GM19351 (cell line): ENCODE measurements at regions not wholly inside any gene's neighbourhood (a gene's known extent, or its start where the extent isn't known, plus 50 kb on each side); places are given as distances from the start of the nearest gene placed in this dataset.

Experiments
- ATAC-seq: cut with Tn5 transposase; IDR thresholded peaks from one replicate; pipeline ENCODE4 v1.9.1; 2021; ENCODE audit warnings: mild to moderate bottlenecking, moderate library complexity; ENCODE audit not compliant: unreplicated experiment

DNA sequence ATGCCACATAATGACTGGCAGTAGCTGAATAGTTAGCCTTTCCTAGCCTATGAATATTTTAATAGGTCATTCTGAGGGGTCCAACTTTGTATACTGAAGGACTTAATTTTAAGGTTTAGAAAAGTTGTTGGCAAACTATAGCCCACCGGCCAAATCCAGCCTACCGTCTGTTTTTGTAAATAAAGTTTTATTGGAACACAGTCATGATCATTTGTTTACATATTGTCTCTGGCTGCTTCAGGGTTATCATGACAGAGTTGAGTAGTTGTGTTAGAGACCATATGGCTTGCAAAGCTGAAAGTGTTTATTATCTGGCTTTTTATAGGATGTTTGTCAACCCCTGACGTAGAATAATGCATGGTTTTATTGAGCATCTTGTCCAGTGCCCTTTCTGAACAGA is 73.4 kb downstream of the NTMT2 start:
- no peak for ATAC-seq

DNA sequence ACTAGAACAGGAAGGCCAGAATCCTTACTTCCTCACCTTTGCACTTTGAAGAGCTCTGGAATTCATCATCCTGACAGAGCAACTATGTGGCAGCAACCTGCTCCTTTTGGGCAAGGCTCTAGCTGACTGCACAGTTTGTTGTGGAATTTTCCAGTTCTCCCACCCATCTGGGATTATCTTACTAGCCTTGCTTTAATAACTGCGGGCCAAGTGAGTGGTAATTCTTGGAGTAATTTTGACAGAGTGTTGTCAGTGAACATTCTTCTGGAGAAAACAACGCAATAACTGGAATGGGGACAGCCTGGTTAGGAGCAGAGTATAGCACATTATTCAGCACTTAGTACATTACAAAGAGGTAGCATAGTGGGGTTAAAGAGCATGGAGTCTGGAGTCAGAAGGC is 75.3 kb downstream of the NTMT2 start:
- ATAC-seq: no peak

DNA sequence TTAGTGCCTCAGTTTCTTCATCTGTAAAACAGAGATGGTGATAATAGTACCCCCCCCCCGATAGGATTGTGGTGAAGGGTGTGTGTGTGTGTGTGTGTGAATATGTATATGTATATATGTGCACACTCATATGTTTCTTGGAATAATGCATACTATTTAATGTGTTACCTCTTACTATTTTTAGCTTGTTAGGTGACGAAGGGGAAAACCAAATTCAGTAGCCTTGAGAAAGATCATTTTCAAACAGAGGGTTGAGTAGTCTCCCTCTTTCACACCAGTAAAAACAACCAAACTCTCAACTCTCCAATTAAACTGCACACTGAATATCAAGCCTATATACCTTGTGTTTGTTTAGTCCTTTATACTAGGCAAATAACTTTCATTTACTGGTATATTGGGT is 75.7 kb downstream of the NTMT2 start:
- ATAC-seq: no peak

DNA sequence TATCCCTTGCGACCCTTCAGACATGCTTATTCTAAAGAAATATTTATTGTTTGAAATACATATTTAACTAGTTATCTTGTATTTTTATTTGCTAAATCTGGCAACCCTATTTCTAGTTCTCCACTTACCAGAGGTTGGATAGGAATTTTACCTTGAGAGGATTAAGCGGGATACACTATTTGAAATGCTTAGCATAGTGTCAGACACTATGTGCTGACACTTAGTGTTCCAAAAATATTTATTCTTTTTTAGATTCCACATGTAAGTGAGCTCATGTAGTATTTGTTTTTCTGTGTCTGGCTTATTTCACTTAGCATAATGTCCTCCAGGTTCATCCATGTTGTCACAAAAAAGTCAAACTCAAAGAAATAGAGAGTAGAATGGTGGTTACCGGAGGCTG is 78.7 kb downstream of the NTMT2 start:
- ATAC-seq: no peak

DNA sequence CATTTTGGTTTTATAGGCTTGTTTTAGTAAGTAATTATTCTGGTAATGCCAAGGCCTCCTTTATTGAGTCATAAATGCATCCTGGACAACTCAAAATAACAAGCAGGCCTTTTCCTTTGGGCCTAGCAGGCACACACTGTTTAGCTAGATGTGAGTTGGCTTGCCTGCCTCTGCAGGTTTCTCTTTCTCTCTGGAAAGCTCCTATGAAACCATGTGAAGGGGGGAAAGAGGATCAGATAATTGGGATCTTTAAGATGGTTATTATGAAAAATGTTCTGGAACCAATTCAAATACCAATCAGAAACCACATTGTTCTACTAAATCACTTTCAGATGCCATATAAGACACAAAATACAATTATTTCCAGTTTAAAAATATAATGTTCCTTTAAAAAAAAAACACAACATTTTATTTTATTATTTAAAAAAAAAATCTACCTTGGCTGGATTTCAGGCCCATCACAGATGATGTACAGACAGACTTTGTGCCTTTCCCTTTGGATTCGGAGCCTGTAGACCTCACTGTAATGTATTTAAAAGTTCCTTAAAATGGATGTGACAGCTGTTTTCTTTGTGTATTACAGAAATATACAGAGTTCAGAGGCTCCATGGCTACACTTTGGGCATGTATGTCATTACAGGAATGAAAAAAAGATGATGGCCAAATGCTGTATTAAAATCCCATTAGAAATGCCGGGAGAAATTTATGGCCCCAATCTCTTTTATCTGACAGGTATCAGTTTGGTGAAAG is 80.2 kb downstream of the NTMT2 start:
- ATAC-seq: no peak

DNA sequence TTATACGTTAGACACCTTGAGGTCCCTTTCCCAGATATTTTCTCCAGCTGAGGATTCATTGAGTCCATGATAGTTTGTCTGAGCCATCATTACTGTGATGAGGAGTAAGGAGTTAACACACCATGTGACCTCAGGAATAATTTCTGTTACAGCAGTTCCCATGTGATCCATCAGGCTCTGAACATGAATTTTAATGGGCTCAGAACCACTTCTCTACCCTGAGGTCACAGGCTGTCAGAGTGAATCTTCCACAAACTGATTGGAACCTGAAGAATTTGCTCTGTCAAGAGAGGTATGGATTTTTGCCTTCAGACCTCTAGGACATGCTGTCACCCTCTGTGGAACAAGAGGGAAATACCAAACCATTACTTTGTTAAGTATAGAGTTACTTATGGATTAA is 81.0 kb downstream of the NTMT2 start:
- ATAC-seq: no peak

DNA sequence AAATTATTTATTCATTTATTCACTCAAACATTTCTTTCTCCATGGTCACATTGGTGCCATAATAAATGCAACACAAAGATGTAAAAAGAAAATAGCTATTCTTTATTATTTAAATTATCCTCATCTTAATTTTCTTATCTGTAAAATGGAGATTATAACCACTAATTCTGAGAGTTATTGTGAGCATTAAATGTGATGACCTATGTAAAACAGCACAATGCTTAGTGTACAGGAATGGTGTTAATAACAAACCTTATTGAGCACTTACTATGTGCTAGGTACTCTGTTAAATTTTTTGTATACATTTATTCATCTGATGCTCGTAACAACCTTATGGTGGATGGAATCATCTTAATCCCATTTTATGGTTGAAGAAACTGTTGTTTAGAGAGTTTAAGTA is 84.6 kb downstream of the NTMT2 start:
- ATAC-seq: no peak

DNA sequence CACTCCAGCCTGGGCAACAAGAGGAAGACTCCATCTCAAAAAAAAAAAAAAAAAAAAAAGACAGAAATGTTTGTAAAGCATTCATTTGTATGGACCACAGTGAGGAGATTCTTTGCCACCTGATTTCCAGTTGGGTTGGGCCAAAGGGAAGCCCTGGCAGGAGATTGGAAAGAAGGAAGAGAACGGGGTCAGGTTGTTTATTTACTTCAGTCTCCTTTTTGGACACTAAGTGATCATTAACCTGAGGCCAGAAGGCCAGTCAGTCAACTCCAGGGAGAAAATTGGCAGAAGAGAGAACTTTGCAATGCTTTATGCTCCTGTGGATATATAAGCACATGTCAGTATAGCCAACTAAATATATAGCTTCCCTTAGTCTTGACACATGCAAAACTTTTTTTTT is 85.9 kb downstream of the NTMT2 start:
- no peak for ATAC-seq

DNA sequence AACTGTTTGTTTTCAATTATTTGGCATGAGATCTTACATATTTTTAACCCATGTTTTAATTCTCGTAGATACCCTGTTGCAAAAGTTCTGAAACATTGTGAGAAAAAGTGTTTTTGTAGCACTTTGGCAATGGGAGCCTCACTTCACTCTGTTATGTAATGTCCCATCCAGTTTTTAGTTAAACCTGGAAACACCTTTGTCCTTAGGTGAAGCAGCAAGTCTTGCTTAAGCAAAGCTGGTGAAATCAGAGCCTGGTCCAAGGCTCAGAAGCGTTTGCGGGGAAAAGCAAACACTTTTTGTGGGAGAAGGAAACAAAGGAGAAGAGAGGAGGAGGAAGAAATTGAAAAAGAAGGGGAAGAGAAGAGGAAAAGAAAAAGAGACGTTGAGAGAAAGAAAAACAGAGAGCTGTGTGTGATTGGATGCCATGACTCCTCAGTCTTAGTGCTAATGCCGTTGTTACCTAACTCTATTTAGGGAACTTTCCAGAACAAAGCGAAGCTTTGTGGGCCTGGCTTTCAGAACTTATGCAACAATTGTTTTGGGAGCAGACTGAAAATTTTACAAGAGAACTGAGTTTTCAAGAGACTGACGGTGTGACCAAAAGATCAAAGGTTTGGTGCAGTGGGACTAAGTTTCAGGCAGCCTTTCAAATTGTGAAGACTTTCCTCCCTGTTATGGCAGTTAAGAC is 93.1 kb downstream of the NTMT2 start:
- ATAC-seq: no peak

DNA sequence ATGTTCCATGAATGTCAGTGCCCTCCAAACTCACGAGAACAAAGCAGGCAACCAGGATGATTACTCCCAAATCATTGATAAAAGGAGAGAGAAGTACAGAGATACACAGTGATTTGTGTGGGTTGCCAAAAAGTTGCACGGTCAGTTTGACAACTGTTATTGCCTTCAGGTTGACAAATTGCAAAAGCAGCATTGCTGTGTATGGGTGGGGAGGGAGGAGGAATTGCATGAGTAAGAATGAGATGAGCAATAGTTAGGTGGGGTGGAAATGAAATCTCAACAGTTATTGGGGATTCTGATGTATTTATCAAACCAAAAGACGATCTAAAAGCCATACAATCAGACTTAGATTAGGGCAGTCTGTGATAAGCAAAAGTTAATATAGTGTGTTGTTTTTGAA is 93.7 kb downstream of the NTMT2 start:
- ATAC-seq: no peak

DNA sequence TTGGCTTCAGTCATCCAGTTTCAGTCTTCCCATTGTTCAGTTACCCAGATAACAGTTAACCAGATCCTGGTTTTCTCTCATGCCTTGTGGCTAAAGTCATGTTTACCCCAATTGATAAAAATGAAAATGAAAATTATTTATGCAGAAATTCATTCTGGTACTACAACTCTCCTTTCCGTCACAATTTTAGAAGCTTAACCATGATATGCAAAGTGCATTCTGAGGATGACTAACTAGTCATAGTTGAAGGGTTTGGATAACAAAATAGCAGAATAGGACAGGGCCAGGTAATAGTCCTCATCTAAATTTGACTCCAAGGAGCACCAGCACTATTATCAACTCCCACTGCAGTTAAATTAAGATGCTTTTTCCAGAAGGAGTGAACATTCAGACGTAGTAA is 94.7 kb downstream of the NTMT2 start:
- ATAC-seq: peak; percentile 99

DNA sequence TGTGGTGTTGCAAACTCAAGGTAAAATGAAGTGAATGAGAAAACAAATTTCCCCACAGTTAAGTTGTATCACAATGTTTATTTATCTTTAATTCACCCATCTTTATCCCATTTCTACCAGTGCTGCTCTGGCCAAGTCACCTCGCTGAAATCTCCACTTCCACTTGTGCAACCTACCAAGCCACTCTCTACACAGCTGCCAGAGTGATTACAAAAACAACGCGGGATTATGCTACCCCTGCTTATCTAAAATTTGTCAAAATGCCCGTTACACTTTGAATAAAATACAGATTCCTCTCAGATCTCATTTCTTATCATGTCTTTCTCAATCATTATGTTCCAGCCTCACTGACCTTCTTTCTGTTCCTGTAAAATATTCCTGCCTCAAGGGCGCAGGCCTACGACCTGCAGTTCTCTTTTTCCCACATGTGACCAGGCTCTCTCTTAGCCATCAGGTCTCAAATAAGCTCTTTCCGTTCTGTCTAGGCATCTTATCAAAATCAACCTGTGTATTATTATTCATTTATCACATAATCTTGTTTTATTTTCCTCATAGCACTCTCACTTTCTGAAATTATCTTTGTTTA is 95.6 kb downstream of the NTMT2 start:
- no peak for ATAC-seq

DNA sequence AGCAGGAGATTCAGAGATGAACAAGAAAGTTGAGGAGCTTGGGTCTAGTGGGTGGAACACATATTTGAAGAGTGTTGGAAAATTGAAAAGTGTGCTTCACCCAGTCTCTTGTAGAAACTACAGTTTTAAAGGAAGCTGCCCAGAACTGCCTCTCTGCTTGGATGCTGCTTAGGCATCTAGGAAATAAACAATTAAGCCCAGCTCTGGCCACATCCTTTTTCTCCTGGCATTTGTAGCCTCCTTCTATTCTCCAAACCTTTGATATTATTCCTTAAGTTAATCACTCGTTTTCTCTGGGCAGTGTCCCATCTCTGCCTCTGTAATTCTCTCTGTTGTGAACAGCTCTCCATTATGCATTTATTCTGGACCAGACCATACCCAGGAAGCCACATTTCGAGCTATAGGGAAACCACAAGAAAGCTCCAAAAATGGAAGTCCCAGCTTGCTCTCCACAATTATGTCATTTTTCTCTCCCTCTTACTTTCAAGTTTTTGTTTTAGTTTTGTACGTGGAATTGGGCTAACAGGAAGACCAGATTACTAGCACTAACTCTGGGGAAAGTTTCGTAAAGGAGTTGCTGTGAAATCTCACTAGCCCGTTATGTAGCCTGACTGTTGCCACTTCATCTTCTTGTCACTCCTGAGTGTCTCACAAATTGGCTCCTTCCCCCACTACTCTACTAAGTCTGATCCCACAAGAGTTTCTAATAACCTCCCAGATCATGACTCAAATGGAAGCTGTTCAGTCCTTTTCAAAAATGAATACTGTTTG is 102.2 kb downstream of the NTMT2 start:
- peak; percentile 62 for ATAC-seq

DNA sequence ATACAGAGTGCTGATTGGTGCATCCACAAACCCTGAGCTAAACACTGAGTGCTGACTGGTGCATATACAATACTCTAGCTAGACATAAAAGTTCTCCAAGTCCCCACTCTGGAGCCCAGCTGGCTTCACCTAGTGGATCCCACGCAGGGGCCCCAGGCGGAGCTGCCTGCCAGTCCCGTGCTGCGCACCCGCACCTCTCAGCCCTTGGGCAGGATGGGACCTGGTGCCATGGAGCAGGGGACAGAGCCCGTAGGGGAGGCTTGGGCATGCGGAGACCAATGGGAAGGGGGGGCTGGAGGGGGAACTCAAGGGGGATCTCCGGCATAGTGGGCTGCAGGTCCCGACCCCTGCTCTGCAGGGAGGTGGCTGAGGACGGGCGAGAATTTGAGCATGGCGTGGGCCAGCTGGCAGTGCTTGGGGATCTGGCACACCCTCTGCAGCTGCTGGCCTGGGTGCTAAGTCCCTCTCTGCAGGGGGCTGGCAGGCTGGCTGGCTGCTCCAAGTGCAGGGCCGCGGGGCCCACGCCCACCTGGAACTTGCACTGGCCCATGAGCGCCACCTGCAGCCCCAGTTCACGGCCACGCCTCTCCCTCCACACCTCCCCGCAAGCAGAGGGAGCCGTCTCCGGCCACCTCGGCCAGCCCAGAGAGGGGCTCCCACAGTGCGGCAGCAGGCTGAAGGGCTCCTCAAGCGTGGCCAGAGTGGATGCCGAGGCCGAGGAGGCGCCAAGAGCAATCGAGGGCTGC is 104.9 kb downstream of the NTMT2 start:
- no peak for ATAC-seq

DNA sequence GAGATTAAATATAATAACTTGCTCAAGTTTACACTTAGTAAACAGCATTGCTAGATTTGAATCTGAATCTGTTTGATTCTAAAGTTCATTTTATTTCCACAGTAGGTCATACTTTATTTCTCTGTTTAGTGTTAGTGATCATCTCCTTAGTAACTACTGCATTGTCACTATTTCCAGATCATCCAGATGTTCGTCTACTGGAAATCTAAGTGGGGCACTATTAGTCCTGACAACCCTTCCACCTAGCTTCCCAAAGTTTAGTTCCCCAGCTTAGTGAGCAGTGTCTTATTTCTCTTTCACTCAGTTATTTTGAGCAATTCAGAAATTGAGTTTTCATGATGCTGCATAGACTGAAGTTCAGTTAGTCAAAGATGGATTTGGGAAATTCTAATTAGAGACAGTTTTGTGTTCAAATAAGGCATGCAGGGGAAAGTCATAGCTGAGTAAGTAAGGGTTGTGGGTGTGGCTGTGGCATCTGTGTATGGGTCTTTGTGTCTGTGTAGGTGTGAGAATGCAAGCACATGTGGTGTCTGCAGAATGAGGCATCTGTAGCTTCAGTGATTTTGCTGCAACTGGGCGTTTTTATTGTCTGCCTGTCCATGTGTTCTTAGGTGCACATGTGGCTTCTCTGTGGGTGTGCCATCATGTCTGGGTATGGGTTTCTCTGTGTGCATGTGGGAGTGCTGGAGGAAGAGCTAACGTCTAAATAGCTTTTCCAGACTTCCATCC is 107.3 kb downstream of the NTMT2 start:
- ATAC-seq: peak; percentile 65

DNA sequence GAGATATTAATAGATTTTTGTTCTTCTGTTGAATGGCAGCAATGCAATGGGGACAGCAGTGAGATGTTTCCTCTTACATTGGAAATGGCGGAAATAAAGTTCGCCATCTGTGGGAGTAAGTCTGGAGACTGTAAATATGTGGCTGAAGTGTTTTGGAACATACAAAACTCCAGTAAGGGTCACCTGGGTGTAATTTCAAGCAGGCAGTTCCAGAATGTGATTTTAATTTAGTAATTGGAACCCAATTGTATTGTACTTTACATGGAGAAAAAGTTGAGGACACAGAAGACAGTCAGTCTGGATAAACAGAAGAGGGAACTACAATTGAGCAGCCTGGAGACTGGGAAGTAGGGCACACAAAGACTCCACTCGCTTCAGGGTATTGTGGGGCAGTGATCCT is 108.6 kb downstream of the NTMT2 start:
- ATAC-seq: no peak

DNA sequence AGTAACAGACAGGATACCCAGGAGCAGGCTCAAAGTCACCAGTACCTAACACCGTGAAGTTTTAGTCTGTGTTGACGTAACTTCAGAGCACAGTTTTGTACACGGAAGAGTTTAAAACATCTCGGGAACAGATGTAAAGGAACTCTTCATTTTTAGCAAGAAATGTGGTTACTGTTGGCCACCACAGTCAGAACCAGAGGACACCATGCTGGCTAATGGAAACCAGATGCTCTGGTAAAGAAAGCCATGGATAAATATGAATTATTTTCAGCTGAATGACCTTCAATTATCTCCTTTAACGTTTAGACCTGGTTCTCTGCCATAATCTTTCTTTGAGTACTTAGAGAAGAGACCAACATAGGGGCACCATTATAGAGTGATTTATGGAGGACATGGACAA is 115.9 kb downstream of the NTMT2 start:
- ATAC-seq: no peak

DNA sequence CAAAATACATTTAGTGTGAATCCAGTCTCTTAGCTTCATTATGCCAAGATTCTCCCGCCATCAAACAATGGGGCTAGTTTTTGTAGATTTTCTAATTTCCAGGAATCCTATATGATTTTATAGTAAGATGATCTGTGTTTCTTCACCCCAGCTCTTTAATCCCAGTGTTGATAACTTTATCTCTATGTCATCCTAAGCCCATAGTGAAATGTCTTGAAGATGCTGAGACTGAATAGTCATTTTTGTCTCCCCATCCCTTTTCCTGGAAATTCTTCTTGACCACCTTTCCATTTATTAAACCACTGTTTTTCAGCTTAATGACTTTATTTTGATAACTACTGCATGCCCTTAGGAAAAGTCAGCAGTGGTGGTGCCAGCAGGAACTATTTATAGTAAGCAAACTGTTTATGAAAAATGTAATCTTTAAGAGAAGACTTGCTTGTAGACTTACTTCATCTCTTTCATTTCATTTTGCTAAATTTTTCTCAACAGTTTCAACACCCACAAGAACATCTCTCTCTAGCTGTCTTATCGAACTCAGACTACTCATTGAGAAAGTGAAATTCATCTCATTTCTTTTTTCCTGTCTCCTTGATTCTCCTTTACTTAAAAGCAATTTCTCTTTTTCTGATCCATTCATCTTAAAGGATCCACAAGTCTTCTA is 116.6 kb downstream of the NTMT2 start:
- no peak for ATAC-seq

DNA sequence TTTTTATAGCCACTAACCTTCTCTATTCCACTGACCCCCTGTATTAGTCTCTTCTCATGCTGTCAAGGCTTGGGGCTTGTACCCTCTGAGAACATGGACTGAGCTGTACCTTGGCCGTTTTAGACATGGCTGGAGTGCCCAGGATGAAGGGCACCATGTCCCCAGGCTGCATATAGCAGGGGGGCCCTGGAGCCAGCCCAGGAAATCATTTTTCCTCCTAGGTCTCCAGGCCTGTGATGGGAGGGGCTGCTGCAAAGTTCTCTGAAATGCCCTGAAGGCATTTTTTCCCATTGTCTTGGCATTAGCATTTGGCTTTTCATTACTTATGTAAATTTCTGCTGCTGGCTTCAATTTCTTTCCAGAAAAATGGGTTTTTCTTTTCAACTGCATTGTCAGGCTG is 119.5 kb downstream of the NTMT2 start:
- ATAC-seq: no peak

DNA sequence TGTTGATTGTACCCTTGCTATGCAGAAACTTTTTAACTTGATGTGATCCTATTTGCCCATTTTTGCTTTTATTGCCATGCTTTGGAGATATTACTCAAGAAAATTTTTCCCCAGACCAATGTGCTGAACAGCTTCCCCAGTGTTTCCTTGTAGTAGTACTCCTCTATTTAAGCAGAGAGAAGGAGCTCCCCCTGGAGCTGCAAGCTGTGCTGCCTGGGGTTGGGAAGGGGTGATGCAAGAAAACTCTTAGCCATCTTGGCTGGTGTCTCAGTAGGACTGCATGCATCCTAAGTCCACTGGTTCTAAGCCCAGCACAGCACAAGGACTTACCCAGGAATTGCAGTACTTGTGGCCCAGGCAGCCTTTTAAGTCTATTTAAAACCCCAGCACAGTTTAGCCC is 121.6 kb downstream of the NTMT2 start:
- ATAC-seq: no peak
